ENCODE measurements at regions not wholly inside any gene's neighbourhood (a gene's known extent, or its start where the extent isn't known, plus 50 kb on each side); places are given as distances from the start of the nearest gene placed in this dataset.
A peak's percentile ranks its signal among the peaks of the same experiment; 100 is the strongest.
"Not testable (repeated sequence)": the region's sequence is repeated elsewhere in the genome, so short reads cannot be mapped to it uniquely, and the experiment has no call there.

DNA sequence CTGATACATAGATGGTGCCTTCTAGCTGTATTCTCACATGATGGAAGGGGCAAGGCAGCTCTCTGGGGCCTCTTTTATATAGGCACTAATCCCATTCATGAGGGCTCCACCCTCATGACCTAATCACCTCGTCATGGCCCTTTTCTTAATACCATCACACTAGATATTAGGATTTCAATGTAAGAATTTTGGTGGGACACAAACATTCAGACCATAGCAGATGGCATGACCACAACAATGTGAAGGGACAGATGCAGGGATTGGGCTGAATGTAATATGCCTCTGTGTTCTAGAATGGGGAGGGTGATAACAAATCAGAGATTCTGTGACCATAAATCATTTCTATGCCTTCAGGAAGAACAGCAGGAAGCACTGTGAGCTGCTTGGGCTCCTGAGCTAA, 145.8 kb downstream of the LCA5 start:
- DNase-seq = no peak

DNA sequence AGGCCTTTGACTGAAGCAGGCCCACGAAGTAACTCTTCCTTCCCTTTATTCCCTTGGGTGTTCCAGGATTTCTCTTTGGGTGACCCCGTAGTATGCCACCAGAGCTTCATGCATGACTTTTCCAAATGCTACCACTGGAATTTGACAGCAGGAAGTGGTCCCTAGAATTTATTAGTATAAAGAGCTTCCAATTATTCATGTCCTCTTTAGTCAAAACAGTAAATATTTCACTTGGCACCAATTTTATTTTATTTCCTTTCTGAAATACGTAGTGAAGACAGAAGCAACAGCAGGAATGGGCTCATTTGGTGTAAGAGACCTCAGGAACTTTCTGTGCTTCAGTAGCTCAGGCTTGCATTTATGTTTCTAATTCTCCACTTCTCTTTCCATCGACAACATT, 151.3 kb downstream of the LCA5 start:
- no peak for DNase-seq

DNA sequence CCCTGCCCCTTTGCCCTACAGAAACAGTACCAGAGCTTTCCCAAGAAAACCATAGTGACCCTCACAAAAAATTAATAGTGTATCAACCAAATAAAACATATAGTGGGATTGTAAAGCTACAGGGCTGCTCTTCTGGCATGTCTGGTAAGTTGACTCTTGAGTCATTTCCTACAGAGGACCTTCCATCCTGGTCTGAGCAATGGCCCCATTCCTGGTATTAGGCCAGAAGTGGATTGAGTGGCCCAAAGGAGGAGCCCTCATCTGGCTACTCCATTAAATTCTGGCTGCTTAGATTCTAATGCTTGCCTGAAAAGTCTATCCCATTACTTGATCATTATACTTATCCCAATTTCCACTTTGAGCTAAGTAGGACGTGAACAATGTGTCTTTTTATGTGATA, 150.9 kb upstream of the HMGN3 start:
- DNase-seq = no peak

DNA sequence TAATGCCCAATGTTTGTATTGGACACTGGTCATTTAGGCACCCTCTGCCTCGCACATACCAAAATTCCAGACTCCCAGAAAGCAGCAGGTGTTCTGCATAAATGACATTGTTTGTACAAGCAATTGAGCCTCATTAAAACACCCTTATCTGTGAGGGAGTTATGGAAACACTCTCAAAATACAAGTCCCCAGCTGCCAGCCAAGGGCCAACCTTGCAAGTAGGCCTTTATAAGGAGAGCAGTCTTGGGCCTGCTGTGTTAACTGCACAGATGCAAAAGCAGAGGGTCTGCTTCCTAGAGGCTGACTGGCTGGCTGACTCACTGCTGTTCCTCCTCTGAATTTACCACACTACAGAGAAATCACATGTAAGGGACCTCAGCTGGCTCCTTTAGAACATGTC, 150.4 kb upstream of the HMGN3 start:
- peak; percentile 60 for DNase-seq

DNA sequence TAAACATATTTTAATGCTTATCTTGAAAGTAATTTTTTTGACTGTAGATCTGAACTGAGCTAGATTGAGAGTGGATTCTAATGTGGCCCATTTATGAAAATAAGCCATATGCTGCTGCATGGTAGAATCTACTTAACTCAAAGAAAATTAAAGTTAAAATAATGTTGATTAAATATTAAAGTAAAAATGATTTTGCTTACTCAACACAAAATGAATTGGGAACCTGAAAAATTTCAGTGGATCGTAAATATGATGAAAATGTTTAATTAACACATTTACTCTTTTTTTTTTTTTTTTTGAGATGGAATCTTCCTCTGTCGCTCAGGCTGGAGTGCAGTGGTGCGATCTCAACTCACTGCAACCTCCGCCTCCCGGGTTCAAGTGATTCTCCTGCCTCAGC, 144.5 kb upstream of the HMGN3 start:
- DNase-seq = no peak

DNA sequence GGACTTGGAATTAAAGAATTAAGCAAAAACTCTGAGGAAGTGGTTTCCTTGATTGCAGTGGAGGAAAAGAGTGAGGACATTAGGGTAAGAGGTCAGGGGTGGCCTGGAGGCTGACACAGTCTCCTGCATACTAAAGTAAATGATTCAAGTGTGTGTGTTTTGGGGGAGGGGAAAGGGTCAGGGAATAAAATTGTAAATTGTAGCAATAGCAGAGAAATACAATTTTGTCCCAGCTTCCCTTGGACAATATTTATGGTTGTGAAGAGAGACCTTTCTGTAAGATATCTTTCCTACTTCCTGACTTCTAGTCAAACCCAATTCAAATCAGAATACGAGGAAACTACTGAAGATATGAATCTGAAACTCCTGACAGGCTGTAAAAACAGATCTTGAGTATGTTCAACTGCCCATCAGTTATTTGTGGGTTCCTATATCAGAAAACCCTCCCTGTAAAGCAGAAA, 143.4 kb upstream of the HMGN3 start:
- no peak for DNase-seq

DNA sequence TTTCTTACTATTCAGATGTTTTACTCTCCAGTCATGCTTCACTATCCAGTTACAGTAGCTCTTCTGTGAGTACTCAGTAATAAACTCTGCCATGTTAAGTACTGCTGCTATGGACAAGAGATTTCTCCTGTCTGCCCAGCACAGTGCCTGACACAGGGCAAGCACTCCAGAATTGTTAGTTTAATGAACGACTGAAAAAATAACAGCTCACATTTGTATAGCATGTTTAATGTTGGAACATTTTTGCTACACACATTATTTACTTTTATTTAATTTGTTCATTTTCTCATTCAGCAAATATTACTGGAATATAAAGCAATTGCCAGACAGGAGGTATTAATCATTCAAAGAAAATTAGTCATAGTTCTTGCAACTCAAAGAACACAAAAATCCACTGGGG, 142.6 kb upstream of the HMGN3 start:
- no peak for DNase-seq

DNA sequence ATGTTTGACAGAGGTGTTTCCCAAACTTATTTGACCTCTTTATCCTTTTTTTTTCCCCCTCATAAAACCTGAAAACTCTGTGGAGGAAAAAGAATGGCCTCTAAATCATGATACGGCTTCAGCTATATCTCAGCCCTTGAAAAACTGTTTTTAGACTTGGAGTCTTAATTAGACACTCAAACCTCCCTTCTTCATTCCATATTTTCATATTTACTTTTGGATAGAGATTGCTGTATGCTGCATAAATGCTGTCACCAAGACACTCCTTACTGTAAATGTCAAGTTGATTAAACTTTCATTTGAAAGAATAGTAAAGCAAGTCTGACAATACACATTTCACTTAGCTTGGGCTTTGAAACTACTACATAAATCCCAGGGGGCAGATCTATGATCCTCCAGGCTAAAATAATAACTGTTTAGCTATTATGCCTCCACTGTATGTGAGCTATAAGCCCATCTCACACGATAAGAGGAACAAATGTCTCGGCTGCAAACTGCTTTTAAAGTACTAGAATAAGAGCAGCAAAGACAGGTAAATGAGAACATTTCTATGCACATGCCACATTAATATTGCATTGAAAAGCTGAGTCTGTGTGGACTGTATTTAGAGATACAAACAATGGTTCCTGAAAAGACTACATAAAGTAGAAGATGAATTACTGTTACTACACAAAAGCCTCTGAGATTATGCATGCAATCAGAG, 141.3 kb upstream of the HMGN3 start:
- DNase-seq = no peak

DNA sequence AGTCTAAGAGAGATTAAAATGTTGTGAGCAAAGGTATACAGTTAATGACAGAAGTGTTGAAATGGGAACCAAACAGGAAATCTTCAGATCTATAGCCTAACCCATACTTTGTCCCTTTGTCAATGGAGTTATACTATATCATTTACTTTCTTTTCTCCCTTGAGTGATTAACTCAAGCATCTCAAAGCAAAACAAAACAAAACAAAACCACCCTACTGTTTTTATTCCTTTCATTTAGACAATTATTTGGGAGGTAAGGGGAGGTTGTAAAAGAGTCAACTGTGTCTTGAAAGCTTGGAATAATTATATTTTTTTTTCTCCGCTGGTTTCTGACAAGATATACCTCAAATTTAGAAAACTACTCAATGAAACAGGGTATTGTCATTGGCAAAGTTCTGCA, 139.8 kb upstream of the HMGN3 start:
- no peak for DNase-seq

DNA sequence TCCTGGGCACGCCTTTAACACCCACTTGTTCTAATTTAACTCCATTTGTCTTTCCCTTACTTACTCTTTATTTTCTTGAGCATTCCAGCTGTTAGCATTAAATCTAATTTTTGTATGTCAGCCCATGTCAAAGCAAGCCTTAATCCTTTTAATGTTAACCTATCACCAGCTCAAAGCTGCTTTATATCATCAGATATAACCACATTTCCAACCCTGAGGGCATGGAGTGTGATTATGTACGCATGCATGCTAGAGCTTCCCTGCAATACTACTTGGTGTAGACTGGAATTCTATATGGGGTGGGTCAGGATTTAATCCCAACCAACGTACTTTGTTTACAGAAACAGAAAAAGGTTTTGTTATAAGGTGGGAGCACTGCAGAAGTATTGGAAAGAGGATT, 139.4 kb upstream of the HMGN3 start:
- no peak for DNase-seq

DNA sequence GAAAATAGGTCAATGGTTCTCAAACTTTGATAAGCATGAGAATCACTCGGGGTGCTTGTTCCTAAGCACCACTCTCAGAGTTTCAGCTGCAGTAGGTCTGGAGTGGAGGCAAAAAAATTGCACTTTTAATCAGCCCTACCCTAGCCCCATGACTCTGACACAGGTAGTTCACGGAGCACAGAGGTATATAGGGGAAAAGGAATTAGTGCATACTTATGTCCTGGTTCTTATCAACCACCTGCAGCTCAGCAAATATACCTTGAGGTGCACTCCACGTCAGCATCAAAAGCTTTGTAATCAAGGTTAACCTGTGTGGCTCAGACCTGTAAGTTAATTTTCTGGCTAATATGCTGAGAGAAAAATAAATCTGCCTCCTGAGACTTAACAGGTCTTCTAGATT, 138.8 kb upstream of the HMGN3 start:
- DNase-seq = no peak

DNA sequence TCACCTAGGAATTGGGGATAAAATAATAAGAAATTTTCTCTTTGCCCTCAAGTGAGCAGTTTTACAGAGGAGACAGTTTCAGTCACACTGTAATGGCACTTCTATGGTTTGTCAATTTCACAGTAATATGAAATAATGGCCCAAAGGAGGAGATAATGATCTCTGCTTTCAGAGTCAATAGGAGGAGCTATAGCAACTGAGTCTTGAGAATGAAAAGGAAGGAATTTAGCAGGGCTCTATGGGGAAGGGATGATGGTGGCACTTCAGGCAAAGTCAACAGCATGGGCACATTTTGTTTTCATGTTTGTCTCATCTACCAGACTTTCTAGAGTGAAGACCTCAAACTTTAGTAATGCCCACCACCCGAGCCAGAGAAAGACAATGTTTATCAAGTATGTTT, 138.3 kb upstream of the HMGN3 start:
- no peak for DNase-seq

DNA sequence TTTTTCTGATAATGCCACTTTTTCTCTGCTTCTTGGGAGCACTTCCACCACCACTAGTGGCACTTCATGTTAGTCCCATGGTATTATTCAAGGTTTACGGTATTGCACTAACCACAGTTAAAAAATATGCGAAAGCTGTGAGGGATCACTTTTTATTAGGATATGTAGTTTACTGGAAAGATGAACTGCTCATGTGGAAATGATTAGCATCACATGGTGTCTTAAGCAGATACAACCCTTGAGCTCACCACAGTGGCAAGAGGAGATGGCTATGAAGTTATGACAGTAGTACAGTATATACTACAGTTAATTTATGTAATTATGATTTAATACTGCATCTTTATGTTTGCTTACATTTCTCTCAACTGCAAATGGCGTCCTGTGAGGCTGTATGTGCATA, 134.5 kb upstream of the HMGN3 start:
- no peak for DNase-seq

DNA sequence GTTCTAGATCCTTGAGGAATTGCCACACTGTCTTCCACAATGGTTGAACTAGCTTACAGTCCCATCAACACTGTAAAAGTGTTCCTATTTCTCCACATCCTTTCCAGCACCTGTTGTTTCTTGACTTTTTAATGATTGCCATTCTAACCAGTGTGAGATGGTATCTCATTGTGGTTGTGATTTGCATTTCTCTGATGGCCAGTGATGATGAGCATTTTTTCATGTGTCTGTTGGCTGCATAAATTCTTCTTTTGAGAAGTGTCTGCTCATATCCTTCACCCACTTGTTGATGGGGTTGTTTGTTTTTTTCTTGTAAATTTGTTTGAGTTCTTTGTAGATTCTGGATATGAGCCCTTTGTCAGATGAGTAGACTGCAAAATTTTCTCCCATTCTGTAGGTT, 129.0 kb upstream of the HMGN3 start:
- DNase-seq = not testable (repeated sequence)

DNA sequence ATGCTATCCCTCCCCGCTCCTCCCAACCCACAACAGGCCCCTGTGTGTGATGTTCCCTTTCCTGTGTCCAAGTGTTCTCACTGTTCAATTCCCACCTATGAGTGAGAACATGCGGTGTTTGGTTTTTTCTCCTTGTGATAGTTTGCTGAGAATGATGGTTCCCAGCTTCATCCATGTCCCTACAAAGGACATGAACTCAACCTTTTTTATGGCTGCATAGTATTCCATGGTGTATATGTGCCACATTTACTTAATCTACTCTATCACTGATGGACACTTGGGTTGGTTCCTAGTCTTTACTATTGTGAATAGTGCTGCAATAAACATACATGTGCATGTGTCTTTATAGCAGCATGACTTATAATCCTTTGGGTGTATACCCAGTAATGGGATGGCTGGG, 126.6 kb upstream of the HMGN3 start:
- DNase-seq = not testable (repeated sequence)

DNA sequence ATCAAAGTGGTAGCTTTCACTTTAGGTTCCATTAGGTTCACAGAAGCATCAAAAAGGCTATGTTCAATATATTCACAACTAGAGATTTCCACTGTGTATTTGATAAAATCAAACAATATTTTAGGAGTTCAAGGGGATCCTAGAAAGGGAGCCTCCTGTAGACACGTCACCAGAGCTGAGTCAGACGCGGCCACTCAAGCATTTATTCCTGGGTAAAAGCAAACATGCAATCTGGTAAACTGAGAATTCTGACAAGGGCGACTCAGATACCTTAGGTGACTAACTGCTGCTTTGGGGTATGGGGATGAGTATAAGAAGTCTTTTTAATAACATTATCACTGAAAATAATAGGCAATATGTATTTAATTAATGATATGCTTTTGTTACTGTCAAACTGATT, 118.7 kb upstream of the HMGN3 start:
- no peak for DNase-seq

DNA sequence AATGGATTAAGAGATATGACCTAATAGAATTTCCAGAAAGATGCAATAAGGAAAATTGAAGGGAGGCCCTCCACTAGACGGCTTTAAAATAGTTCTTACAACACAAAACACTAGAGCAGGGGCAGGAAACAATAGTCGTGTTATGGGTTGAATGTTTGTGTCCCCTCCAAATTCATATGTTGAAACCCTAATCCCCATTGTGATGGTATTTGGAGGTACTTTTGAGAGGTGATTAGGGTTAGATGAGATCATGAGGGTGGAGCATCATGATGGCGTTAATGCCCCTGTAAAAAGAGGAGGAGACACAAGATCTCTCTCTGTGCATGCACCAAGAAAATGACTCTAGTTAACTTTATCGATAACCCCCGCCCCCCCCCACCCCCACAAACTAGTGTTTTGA, 104.0 kb upstream of the HMGN3 start:
- DNase-seq = no peak

DNA sequence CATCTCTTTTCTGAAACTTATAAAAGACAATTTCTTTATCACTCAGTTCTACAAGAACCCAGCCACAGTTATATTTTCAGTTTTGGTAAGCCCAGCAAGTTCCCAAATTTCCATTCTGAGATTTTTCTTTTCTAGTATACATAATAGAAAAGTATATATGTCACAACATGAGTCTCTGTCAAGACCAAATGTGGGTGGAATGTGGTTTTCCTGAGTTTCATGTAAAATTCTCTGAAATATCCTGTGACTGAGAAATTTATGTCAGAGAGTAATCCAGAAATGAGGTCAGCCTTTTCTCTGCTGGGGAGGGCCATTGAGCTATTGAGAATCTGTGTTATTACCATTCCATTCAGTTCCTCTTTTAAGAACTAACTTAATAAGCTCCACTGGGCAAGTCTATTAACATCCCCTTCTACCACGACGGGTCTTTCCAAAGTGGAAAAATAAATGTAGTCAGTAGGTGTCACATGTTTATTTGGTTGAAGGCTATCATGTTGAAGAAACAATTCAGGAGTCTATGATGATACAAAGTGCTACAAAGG, 100.7 kb upstream of the HMGN3 start:
- no peak for DNase-seq

DNA sequence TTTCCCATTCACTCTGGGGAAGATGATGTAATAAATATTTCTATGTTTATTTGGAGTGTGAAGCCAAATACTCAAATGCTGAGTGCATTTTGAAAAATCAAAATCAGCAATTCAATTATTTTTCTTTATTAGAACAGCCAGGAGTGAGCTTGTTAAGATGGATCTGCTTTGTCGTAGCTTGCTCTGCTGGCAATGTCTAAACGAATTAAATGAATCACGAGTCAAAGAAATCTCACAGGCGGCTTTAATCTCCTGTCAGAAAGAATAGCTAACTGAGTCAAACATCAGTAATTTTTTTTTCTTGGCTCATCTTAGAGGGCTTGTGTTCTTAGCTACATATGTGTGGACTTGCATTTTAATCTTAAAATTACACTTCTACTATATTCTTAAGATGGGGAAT, 100.2 kb upstream of the HMGN3 start:
- no peak for DNase-seq

DNA sequence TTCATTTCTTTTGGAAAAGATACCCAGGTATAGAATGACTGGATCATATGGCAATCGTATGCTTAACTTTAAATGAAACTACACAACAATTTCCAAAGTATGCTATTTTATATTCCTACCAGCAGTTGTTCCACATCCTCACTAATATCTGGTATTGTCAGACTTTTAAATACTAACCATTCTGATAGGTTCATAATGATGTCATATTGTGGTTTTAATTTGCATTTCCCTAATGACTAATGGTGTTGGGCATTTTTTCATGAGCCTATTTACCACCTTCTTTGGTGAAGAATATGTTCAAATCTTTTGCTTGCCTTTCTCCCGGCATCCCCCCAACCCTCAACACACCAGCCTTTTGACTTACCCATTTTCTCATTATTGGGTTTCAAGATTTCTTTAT, 96.2 kb upstream of the HMGN3 start:
- no peak for DNase-seq

DNA sequence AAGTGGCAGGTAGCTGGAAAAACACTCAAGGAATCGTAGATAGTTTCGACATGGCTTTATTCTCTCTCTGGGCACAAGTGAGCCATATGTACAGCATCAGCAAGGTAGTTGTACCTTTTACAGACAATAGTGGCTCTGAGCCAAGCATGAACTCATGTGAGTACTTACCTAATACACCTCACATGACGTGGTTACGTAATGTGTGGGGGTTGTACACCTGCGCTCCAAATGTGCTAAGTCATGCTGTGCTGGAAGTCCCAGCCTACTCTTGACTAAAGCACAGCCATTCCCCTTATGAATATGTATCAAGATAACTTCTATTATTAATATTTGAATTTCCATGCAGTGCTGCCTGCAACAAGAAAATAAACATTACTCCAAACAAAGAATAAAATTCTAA, 78.8 kb upstream of the HMGN3 start:
- no peak for DNase-seq

DNA sequence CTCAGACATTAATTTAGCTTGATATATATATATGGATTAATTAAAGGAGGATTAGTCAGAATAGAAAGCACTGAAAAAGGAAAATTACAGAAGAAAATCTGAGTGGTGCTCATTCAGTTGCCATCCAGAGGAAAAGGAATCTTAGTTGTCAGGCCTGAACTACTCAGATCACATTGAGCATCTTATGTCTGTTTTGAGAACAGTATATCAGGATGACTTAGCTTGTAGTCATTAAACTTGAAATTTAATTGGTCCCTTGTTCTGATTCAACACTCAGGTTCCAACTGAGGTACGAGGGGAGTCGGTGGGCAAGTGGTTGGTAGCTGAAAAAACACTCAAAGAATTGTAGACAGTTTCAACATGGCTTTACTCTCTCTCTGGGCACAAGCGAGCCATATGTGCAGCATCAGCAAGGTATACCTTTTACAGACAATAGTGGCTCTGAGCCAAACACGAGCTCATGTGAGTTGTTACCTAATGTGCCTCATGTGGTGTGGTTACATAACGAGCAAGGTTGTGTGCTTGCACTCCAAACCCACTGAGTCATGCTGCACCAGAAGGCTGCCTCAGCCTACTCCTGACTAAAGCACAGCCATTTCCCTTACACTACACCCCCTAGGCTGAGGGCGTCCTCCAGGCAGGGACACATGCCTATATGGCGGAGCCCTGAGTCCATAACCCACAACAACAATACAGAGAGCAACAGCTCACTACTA, 73.0 kb upstream of the HMGN3 start:
- no peak for DNase-seq

DNA sequence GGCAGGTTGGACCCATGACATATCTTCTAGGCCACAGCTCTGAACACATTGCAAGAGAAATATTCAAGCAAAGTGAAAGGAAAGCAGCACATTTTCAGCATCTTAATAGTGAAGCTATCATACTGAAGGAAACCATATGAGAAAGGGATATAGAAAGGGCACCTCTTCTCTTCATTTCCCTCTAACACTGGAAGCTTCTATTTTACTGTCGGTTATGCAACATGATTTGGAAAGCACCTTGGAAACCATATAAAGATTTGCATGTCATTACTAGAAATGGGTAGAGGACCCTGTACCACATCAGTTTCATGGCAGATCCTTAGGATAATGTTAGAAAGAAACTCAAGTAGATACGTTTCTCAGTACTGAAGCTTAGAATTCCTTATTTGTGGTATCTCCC, 70.5 kb upstream of the HMGN3 start:
- DNase-seq = no peak

DNA sequence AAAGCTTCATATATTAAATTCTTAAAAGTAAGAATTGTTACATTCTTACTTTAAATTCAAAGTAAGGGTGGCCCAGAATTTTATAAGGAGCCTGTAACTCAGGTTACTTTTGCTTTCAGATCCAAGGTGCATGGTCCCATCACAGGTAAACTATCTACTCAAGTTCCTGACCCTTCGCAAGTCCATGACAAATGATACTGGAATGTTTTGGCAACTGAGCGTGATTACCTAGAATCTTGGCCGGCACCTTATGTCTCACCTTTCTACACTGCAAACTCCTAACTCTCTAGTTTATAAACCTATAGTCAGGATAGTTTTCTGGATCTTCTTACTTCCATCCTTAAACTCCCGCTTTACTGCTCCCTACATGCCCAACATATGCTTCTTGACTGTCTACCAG, 67.9 kb upstream of the HMGN3 start:
- no peak for DNase-seq

DNA sequence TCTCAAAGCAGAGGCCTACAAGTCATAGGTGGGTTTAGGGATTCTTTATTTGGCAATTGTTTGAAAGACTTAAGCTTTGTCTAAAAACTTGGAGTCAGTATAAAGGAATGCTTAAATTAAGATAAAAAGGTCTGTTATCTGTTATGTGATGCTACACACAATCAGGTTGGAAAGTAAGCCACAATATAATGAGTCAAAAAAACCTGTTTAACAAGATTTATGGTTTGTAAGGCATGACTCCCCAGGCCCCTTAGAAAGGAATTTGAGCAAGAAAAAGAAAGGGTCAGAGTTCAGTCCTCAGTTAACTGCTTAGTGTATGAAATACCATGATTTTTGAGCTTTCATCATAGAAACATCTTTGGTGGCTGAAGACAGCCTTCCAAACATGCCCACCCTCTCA, 66.8 kb upstream of the HMGN3 start:
- DNase-seq = no peak
